SW 1271 (cell line): ENCODE measurements at regions not wholly inside any gene's neighbourhood (a gene's known extent, or its start where the extent isn't known, plus 50 kb on each side); places are given as distances from the start of the nearest gene placed in this dataset.

Experiments used
- DNase-seq, 2 experiments: peaks; one replicate each; lab custom pipeline; 2025; lab: John Stamatoyannopoulos, UW

GRCh38 chr4:134343656-134344055 is 142.1 kb upstream of the PABPC4L start:
- no peak for DNase-seq

GRCh38 chr4:134343081-134343480 is 141.5 kb upstream of the PABPC4L start:
- DNase-seq = no peak

GRCh38 chr4:134337574-134337973 is 136.0 kb upstream of the PABPC4L start:
- no peak for DNase-seq

- no peak for DNase-seq
These were observed 127.2 kb upstream of the PABPC4L start for GRCh38 chr4:134328741-134329140.

- DNase-seq = no peak
These were observed 125.9 kb upstream of the PABPC4L start for GRCh38 chr4:134327274-134328122.

GRCh38 chr4:134326866-134327265 is 125.3 kb upstream of the PABPC4L start:
- DNase-seq = no peak

GRCh38 chr4:134324179-134324578 is 122.6 kb upstream of the PABPC4L start:
- DNase-seq = no peak

GRCh38 chr4:134320048-134320447 is 118.5 kb upstream of the PABPC4L start:
- no peak for DNase-seq

GRCh38 chr4:134313591-134313990 is 112.0 kb upstream of the PABPC4L start:
- DNase-seq = no peak

GRCh38 chr4:134309715-134310114 is 108.1 kb upstream of the PABPC4L start:
- no peak for DNase-seq

GRCh38 chr4:134308910-134309309 is 107.3 kb upstream of the PABPC4L start:
- no peak for DNase-seq

- DNase-seq = no peak
These were observed 96.7 kb upstream of the PABPC4L start for GRCh38 chr4:134298313-134298712.

- DNase-seq = no peak
These were observed 96.2 kb upstream of the PABPC4L start for GRCh38 chr4:134297765-134298164.

- DNase-seq = no peak
These were observed 81.1 kb upstream of the PABPC4L start for GRCh38 chr4:134282680-134283079.

- no peak for DNase-seq
These were observed 77.1 kb upstream of the PABPC4L start for GRCh38 chr4:134278675-134279074.

- DNase-seq = no peak
These were observed 74.9 kb upstream of the PABPC4L start for GRCh38 chr4:134276476-134276875.

- DNase-seq = no peak
These were observed 58.5 kb upstream of the PABPC4L start for GRCh38 chr4:134260126-134260525.
